ENCODE measurements at regions not wholly inside any gene's neighbourhood (a gene's known extent, or its start where the extent isn't known, plus 50 kb on each side); places are given as distances from the start of the nearest gene placed in this dataset.

DNA sequence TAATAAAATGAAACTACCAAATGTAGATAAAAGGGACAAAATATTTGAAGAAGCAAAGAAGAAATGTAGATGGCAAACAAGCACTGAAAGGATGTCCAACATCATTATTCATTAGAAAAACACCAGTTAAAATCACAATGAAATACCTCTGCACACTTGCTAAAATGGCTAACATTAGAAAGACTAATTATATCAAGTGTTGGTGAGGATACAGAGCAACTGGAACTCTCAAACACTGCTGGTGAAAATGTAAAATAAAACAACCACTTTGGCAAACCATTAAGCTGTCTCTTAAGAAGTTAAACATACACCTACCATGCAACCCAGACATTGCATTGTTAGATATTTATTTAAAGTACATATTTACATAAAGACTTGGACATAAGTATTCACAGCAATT lies 138.6 kb upstream of the FGGY start (continued):
- TF ChIP-seq KDM1A (IDR thresholded peaks at IDR 0.05) (peak in 1 of 2 experiments; percentile 31; a peak in 1 of 4 replicates), MBD2 (IDR thresholded peaks at IDR 0.05; ENCODE audit: borderline replicate concordance, low read depth) (no peak), BCOR (IDR thresholded peaks at IDR 0.05) (peak; percentile 51; the same call in 1 of the 2 replicates), ARNT (IDR thresholded peaks at IDR 0.05) (no peak), RBM17 (IDR thresholded peaks at IDR 0.05; ENCODE audit: borderline replicate concordance, low read depth, low read length) (no peak)

GRCh38 chr1:59159557-59160203 lies 137.2 kb upstream of the FGGY start:
- FAIRE-seq (no peak), ATAC-seq (no peak), DNase-seq (ENCODE audit: extremely low read depth in 1 of 4, low spot score in 3 of 4) (no peak)
- Histone ChIP-seq H3K4me2 (ENCODE audit: insufficient read depth, low read length) (no peak overlapping the region), H3K9ac (ENCODE audit: insufficient read depth in 1 of 2, low read depth in 2 of 2, low read length in 2 of 2) (no peak overlapping the region), H3K36me3 (ENCODE audit: control insufficient read depth, insufficient read depth, low read length) (no peaks in the 10 kb centered on the region), H3K4me3 (no peak overlapping the region), H3K27ac (ENCODE audit: extremely low read depth, low read depth, low read length) (no peak overlapping the region), H4K20me1 (replicated peaks; ENCODE audit: control insufficient read depth, insufficient read depth, low read length) (no peaks in the 10 kb centered on the region), H3K27me3 (ENCODE audit: control insufficient read depth in 2 of 2, insufficient read depth in 2 of 2, low read length in 2 of 2) (no peaks in the 10 kb centered on the region; a peak in 1 of 5 replicates), H3K9me3 (replicated peaks; ENCODE audit: control insufficient read depth, insufficient read depth, low read depth, low read length) (peaks cover 6% of the 10 kb centered on the region), H3K9me1 (ENCODE audit: control insufficient read depth, insufficient read depth, low read length) (no peaks in the 10 kb centered on the region), H2AFZ (ENCODE audit: low read depth, low read length) (no peak overlapping the region), H3K4me1 (replicated peaks in 1 of 2; ENCODE audit: control insufficient read depth in 2 of 2, insufficient read depth in 2 of 2, low read length in 2 of 2) (no peaks in the 10 kb centered on the region), H3K79me2 (ENCODE audit: control insufficient read depth, insufficient read depth, low read length) (no peaks in the 10 kb centered on the region)
- no TSS peak for BruUV-seq (replicated peaks)
- ChIA-PET CTCF (ENCODE audit: low intra/inter-chr PET ratio) (no interaction called here), POLR2A (no interaction called here)
- WGBS (ENCODE audit: insufficient coverage, low coverage, missing lambda C conversion rate): 2% methylated on average over 3 of the region's 3 CpGs
- intact Hi-C loops (cut with micrococcal nuclease): no loop called here
- TF ChIP-seq ATF6 (CRISPR knock-in tag; IDR thresholded peaks at IDR 0.05) (no peak), SMAD4 (CRISPR knock-in tag; conservative IDR thresholded peaks at IDR 0.05) (no peak), BRCA1 (IDR thresholded peaks at IDR 0.05) (no peak), BRCA1 (CRISPR knock-in tag; IDR thresholded peaks at IDR 0.05) (no peak), NCOA4 (IDR thresholded peaks at IDR 0.05; ENCODE audit: partially characterized antibody) (no peak), ZNF133 (CRISPR knock-in tag; IDR thresholded peaks at IDR 0.05) (no peak), HSF4 (CRISPR knock-in tag; IDR thresholded peaks at IDR 0.05; ENCODE audit: borderline replicate concordance) (no peak), ZFP1 (CRISPR knock-in tag; IDR thresholded peaks at IDR 0.05) (no peak), RAD21 (CRISPR knock-in tag; conservative IDR thresholded peaks at IDR 0.05 in 1 of 2, IDR thresholded peaks at IDR 0.05 in 1 of 2) (no peak)
- TF ChIP-seq, protein P1, sequence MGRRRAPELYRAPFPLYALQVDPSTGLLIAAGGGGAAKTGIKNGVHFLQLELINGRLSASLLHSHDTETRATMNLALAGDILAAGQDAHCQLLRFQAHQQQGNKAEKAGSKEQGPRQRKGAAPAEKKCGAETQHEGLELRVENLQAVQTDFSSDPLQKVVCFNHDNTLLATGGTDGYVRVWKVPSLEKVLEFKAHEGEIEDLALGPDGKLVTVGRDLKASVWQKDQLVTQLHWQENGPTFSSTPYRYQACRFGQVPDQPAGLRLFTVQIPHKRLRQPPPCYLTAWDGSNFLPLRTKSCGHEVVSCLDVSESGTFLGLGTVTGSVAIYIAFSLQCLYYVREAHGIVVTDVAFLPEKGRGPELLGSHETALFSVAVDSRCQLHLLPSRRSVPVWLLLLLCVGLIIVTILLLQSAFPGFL (CRISPR knock-in tag; IDR thresholded peaks at IDR 0.05): no peak
- TF ChIP-seq, protein P2, sequence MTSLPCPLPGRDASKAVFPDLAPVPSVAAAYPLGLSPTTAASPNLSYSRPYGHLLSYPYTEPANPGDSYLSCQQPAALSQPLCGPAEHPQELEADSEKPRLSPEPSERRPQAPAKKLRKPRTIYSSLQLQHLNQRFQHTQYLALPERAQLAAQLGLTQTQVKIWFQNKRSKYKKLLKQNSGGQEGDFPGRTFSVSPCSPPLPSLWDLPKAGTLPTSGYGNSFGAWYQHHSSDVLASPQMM (CRISPR knock-in tag; IDR thresholded peaks at IDR 0.05): no peak
- in situ Hi-C loops (cut with MboI): no loop called here
